ENCODE measurements at regions not wholly inside any gene's neighbourhood (a gene's known extent, or its start where the extent isn't known, plus 50 kb on each side); places are given as distances from the start of the nearest gene placed in this dataset.

GRCh38 chrX:140944710-140945109 is 57.7 kb upstream of the SPANXB1 start:
- DNase-seq (ENCODE audit: extremely low read depth, low read depth): no peak
- no peak for TF ChIP-seq CTCF (IDR thresholded peaks at IDR 0.05; ENCODE audit: low read depth, low read length)

GRCh38 chrX:140948827-140949226 is 53.6 kb upstream of the SPANXB1 start:
- no peak for DNase-seq (ENCODE audit: extremely low read depth, low read depth)
- no peak for TF ChIP-seq CTCF (IDR thresholded peaks at IDR 0.05; ENCODE audit: low read depth, low read length)

GRCh38 chrX:140949233-140949632 is 53.2 kb upstream of the SPANXB1 start:
- DNase-seq (ENCODE audit: extremely low read depth, low read depth): no peak
- no peak for TF ChIP-seq CTCF (IDR thresholded peaks at IDR 0.05; ENCODE audit: low read depth, low read length)
